GM12878 (cell line): ENCODE measurements at regions not wholly inside any gene's neighbourhood (a gene's known extent, or its start where the extent isn't known, plus 50 kb on each side); places are given as distances from the start of the nearest gene placed in this dataset.

ENCODE experiments used
- ATAC-seq: fragments of 200-7000 bp; cut with Tn5 transposase; 3 replicates; pipeline ENCODE4 v1.9.1; 2020; ENCODE audit warnings: mild to moderate bottlenecking, moderate library complexity
- BruUV-seq: library from RNA; stranded (reverse); fragments of 400-500 nt; replicated peaks from 2 replicates; lab custom pipeline; 2021; lab: Mats Ljungman, UMichigan
- CTCF ChIA-PET: fragments of 300-600 bp; sonication (Branson Sonifier 250); formaldehyde crosslinking; extraction: SDS; loops from one replicate; lab custom pipeline; 2021; ENCODE audit warnings: inconsistent platforms; lab: Yijun Ruan, JAX
- POLR2A ChIA-PET: fragments of 350-600 bp; formaldehyde crosslinking; extraction: SDS; loops from one replicate; lab custom pipeline; 2021; ENCODE audit warnings: inconsistent platforms; lab: Charles Lee
- RAD21 ChIA-PET: fragments of 300-600 bp; sonication (Branson Sonifier 250); formaldehyde crosslinking; loops from one replicate; lab custom pipeline; 2023; ENCODE audit warnings: antibody characterized with exemption; ENCODE audit not compliant: unreplicated experiment; lab: Charles Lee
- SMC1A ChIA-PET: fragments of 300-600 bp; sonication (Branson Sonifier 250); formaldehyde crosslinking; loops from one replicate; lab custom pipeline; 2023; ENCODE audit not compliant: unreplicated experiment, uncharacterized antibody; lab: Charles Lee
- DNase-seq: peaks from one replicate; pipeline ENCODE4 v3.0.0-alpha.2; 2011; ENCODE audit warnings: low read depth, low spot score
- FAIRE-seq: peaks from 3 replicates; lab custom pipeline; 2011; peaks lifted over from hg19 to GRCh38; lab: Jason Lieb, UNC
- H2AFZ ChIP-seq: 2 replicates; pipeline ENCODE4 v1.6.0; 2011; ENCODE audit warnings: low read depth, low read length, control low read depth; ENCODE audit not compliant: control insufficient read depth
- H3K27ac ChIP-seq: 2 replicates; pipeline ENCODE4 v1.5.1; 2011; ENCODE audit warnings: control low read depth; ENCODE audit not compliant: control insufficient read depth, insufficient read depth
- H3K27me3 ChIP-seq, 2 experiments: replicated peaks in 1 of 2; 2 replicates each; pipeline versions ENCODE4 v1.6.0 to v1.6.1; 2011; ENCODE audit warnings: low read length in 1 of 2; ENCODE audit not compliant: control insufficient read depth in 2 of 2, insufficient read depth in 2 of 2
- H3K36me3 ChIP-seq, 2 experiments: 2 replicates each; pipeline ENCODE4 v1.5.1; 2011; ENCODE audit warnings: low read length in 1 of 2; ENCODE audit not compliant: control insufficient read depth in 2 of 2, insufficient read depth in 2 of 2
- H3K4me1 ChIP-seq: 2 replicates; pipeline ENCODE4 v1.6.1; 2011; ENCODE audit warnings: mild to moderate bottlenecking, low read length, moderate library complexity, mixed read lengths; ENCODE audit not compliant: control insufficient read depth, insufficient read depth
- H3K4me2 ChIP-seq: 2 replicates; pipeline ENCODE4 v1.6.0; 2011; ENCODE audit warnings: control low read depth; ENCODE audit not compliant: control insufficient read depth, insufficient read depth
- H3K4me3 ChIP-seq: fragments of 200-600 bp; sonication (generic); 2 replicates; pipeline ENCODE4 v1.5.1; 2016
- H3K79me2 ChIP-seq: 2 replicates; pipeline ENCODE4 v1.6.0; 2011; ENCODE audit warnings: low read length; ENCODE audit not compliant: control insufficient read depth, insufficient read depth
- H3K9ac ChIP-seq: 2 replicates; pipeline ENCODE4 v1.8.0; 2011; ENCODE audit warnings: low read length, control low read depth, mixed read lengths; ENCODE audit not compliant: control insufficient read depth, insufficient read depth
- H3K9me3 ChIP-seq: replicated peaks from 3 replicates; pipeline ENCODE4 v1.5.1; 2011; ENCODE audit warnings: mild to moderate bottlenecking, low read length; ENCODE audit not compliant: control insufficient read depth, insufficient read depth
- H4K20me1 ChIP-seq: 2 replicates; pipeline ENCODE4 v1.6.0; 2011; ENCODE audit not compliant: control insufficient read depth, insufficient read depth
- ATF3 ChIP-seq: IDR thresholded peaks from 2 replicates; pipeline ENCODE4 v1.6.1; 2011; ENCODE audit warnings: low read depth, mild to moderate bottlenecking, low read length, moderate library complexity, borderline replicate concordance; ENCODE audit errors: extremely low read depth
- ATF7 ChIP-seq: fragments of 450-650 bp; IDR thresholded peaks from 2 replicates; pipeline ENCODE4 v1.6.1; 2016; ENCODE audit warnings: low read depth, mild to moderate bottlenecking
- CBFB ChIP-seq: IDR thresholded peaks from 2 replicates; pipeline ENCODE4 v1.6.1; 2016; ENCODE audit warnings: antibody characterized with exemption, low read depth
- ELK1 ChIP-seq: IDR thresholded peaks from 2 replicates; pipeline ENCODE4 v1.6.1; 2012; ENCODE audit warnings: low read depth, low read length, improper control_type of control experiment
- GATAD2B ChIP-seq: fragments of 450-650 bp; conservative IDR thresholded peaks from 2 replicates; pipeline ENCODE4 v1.6.1; 2017; ENCODE audit warnings: low read depth, mild to moderate bottlenecking, moderate library complexity
- MYC ChIP-seq: IDR thresholded peaks from 2 replicates; pipeline ENCODE4 v1.6.1; 2011; ENCODE audit warnings: mild to moderate bottlenecking, low read length, moderate library complexity, inconsistent platforms; ENCODE audit not compliant: insufficient read depth, insufficient replicate concordance, insufficient read length, severe bottlenecking
- NR2F1 ChIP-seq: fragments of 450-650 bp; conservative IDR thresholded peaks from 2 replicates; pipeline ENCODE4 v1.6.1; 2017; ENCODE audit warnings: mild to moderate bottlenecking
- POU2F2 ChIP-seq: IDR thresholded peaks from 3 replicates; pipeline ENCODE4 v1.6.1; 2011; ENCODE audit warnings: low read depth, mild to moderate bottlenecking, low read length, borderline replicate concordance
- STAT1 ChIP-seq: fragments of 450-650 bp; conservative IDR thresholded peaks from 2 replicates; pipeline ENCODE4 v1.6.1; 2014; ENCODE audit warnings: antibody characterized with exemption, mild to moderate bottlenecking
- SUPT20H ChIP-seq: IDR thresholded peaks from 2 replicates; pipeline ENCODE4 v1.6.1; 2011; ENCODE audit warnings: low read depth, mild to moderate bottlenecking, low read length, moderate library complexity, borderline replicate concordance; ENCODE audit not compliant: control insufficient read depth
- SUZ12 ChIP-seq: fragments of 200-600 bp; sonication (generic); IDR thresholded peaks from one replicate; pipeline ENCODE4 v1.6.1; 2018; ENCODE audit warnings: antibody characterized with exemption, mild to moderate bottlenecking; ENCODE audit not compliant: unreplicated experiment
- TCF12 ChIP-seq: IDR thresholded peaks from 2 replicates; pipeline ENCODE4 v1.6.1; 2011; ENCODE audit warnings: low read depth, mild to moderate bottlenecking, low read length
- TCF7 ChIP-seq: IDR thresholded peaks from 2 replicates; pipeline ENCODE4 v1.6.1; 2014; ENCODE audit warnings: antibody characterized with exemption, borderline replicate concordance
- ZBED1 ChIP-seq: IDR thresholded peaks from 2 replicates; pipeline ENCODE4 v1.6.1; 2016; ENCODE audit warnings: borderline replicate concordance
- ZNF217 ChIP-seq: fragments of 450-650 bp; IDR thresholded peaks from 2 replicates; pipeline ENCODE4 v1.6.1; 2017; ENCODE audit warnings: antibody characterized with exemption, mild to moderate bottlenecking
- WGBS: methylation state at CpG from one replicate; pipeline ENCODE4 v1.1.6; 2016; ENCODE audit warnings: low lambda C conversion rate; ENCODE audit not compliant: insufficient replicate concordance, insufficient coverage; ENCODE audit errors: missing lambda C conversion rate; 5-methylcytosine and 5-hydroxymethylcytosine counted together
- in situ Hi-C: fragments of 300-500 bp; cut with MboI; formaldehyde crosslinking; loops from 9 replicates; pipeline ENCODE4 v1.14.3; 2018; ENCODE audit warnings: mixed read lengths
- intact Hi-C: fragments of 100-400 bp; cut with micrococcal nuclease; formaldehyde crosslinking; loops from one replicate; pipeline ENCODE4 v1.14.2; 2022; ENCODE audit not compliant: unreplicated experiment

GRCh38 chr18:10332452-10332851 lies 122.0 kb upstream of the APCDD1 start:
- H3K27me3 ChIP-seq, result peaks cover 0 to 1% of the 10 kb centered on the region in 2 experiments; a peak in 2 of 4 replicates
- H3K4me1 ChIP-seq, result no peaks in the 10 kb centered on the region
- H4K20me1 ChIP-seq, result no peaks in the 10 kb centered on the region
- in situ Hi-C loops (no loop called here), intact Hi-C loops (loop anchor here (10.0 kb wide), 1 partner anchor 102 kb away; no protein-coding TSS in a partner anchor)
- SMC1A ChIA-PET, result no interaction called here
- no peak overlapping the region for H3K27ac ChIP-seq
- no peaks in the 10 kb centered on the region for H3K9me3 ChIP-seq
- BruUV-seq, result no TSS peak
- no peak overlapping the region for H3K9ac ChIP-seq
- H3K36me3 ChIP-seq, result no peaks in the 10 kb centered on the region
- no peaks in the 10 kb centered on the region for H3K79me2 ChIP-seq
- TF ChIP-seq ELK1 (no peak), ATF7 (no peak), STAT1 (no peak)
- H3K4me2 ChIP-seq, result no peak overlapping the region
- H2AFZ ChIP-seq, result no peak overlapping the region
- no peak for ATAC-seq
- RAD21 ChIA-PET, result no interaction called here
- DNase-seq, result no peak
- 26% methylated on average over 9 of the region's 9 CpGs for WGBS
- FAIRE-seq, result no peak
- POLR2A ChIA-PET, result no interaction called here
- CTCF ChIA-PET, result interaction anchor here (1.4 kb wide), 1 partner anchor 185 kb away, joined by 3 read pairs; no protein-coding TSS in a partner anchor
- H3K4me3 ChIP-seq, result no peak overlapping the region

- H3K27me3 ChIP-seq, result no peaks in the 10 kb centered on the region; a peak in 2 of 4 replicates
- no peaks in the 10 kb centered on the region for H3K4me1 ChIP-seq
- ChIA-PET CTCF (interaction anchor here (0.7 kb wide), 1 partner anchor 51 kb away, joined by 3 read pairs; no protein-coding TSS in a partner anchor), POLR2A (no interaction called here), RAD21 (no interaction called here), SMC1A (no interaction called here)
- H3K9ac ChIP-seq, result no peak overlapping the region
- H3K4me3 ChIP-seq, result no peak overlapping the region
- no TSS peak for BruUV-seq
- H3K4me2 ChIP-seq, result no peak overlapping the region
- H3K36me3 ChIP-seq, result no peaks in the 10 kb centered on the region
- no peak overlapping the region for H2AFZ ChIP-seq
- no peaks in the 10 kb centered on the region for H3K9me3 ChIP-seq
- H4K20me1 ChIP-seq, result no peaks in the 10 kb centered on the region
- in situ Hi-C loops, result no loop called here
- no peak overlapping the region for H3K27ac ChIP-seq
- FAIRE-seq, result no peak
- intact Hi-C loops, result loop anchor here (10.0 kb wide), 1 partner anchor 98 kb away; no protein-coding TSS in a partner anchor
- ATAC-seq, result no peak
- WGBS, result 59% methylated on average over 14 of the region's 14 CpGs
- no peak for DNase-seq
- no peaks in the 10 kb centered on the region for H3K79me2 ChIP-seq
- TF ChIP-seq TCF7, result no peak
- TF ChIP-seq SUZ12, result no peak
- TF ChIP-seq SUPT20H, result no peak
- no peak for TF ChIP-seq ZNF217
- TF ChIP-seq ZBED1, result no peak
- no peak for TF ChIP-seq NR2F1
- no peak for TF ChIP-seq ATF3
- no peak for TF ChIP-seq TCF12
- TF ChIP-seq POU2F2, result no peak
- TF ChIP-seq GATAD2B, result no peak
- TF ChIP-seq ELK1, result no peak
- no peak for TF ChIP-seq CBFB
- TF ChIP-seq MYC, result no peak
These were observed 117.6 kb upstream of the APCDD1 start for GRCh38 chr18:10336749-10337350.
